ENCODE measurements at regions not wholly inside any gene's neighbourhood (a gene's known extent, or its start where the extent isn't known, plus 50 kb on each side); places are given as distances from the start of the nearest gene placed in this dataset.
A peak's percentile ranks its signal among the peaks of the same experiment; 100 is the strongest.

DNA sequence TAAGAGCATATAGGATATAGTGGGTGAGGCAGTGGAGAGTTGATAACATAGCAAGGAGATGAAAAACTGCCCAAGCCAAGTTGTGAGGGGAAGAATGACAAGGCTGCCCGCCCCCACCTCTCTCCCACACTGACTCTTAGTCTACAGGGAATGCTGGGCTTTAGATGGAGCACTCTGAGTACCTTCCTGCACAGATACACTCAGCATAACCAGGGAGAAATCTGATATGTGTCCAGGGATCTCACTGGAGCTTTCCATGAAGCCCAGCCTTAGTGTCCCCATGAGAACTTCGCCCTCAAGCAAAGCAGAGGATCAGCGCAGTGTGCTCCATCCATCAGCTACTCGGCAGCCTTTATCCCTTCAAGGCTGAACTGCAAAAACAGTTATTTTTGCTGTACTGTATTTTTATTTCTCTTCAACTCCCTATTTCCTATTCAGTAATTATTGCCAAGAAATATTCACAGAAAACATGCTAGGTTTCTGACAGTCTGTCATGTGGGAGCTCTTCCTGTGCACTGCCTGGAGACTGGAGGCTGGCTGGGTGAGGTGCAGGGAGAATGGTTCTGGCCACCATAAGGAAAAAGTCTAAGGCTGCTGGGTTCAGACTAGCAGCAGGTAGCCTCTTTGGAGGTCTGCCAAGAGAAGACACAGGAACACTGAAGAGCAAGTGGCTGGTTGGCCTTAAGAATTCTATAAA, 475.2 kb upstream of the PPP2R3A start:
- DNase-seq, result no peak

DNA sequence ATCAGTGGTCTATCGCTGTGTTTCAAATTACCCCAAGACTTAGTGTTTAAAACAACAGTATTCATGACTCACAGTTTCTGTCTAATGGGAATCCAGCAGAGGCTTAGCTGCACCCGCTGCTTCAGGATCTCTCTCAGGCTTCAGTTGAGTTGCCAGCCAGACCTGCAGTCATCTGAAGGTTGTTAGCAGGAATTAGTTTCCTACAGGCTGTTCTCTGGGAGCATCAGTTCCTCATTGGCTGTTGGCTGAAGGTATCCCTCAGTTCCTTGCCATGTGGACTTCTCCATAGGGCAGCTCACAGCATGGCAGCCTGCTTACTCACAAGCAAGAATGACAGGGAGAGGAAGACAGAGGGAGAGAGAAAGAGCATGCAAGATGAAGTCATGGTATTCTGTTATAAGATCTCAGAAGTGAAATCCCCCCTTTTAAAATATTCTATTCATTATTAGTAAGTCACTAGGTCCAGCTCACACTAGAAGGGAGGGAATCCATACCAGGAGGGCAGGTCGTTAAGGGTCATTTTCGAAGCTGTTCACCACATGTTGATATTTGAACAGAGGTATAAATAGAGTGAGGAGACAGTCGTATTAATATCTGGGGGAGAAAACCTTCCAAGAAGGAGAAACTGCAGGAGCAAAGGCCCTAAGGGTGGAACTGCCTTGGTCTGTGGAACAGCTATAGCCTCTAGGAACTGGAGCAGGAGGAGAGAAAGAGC, 473.9 kb upstream of the PPP2R3A start:
- DNase-seq, result no peak

- no peak for DNase-seq
Measured at GRCh38 chr3:135495891-135496290, 469.6 kb upstream of the PPP2R3A start.

DNA sequence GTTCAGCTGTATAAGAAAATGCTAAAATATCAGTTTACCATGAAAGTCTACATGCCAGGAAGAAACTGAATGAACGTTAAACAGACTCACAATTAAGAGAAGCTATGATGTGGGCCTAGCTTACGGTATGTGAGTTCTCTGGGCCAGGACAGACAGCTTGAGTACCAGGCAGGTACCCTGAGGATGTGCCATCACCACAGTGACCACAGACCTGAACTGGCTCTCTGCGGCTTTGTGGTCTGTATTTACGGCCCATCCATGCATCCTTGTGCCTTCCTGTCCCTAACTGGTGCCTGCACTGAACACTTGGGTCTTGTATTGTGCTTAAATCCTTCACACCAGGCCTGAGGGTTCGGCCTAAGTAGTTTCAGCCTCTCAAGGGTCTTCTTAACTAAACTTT, 467.5 kb upstream of the PPP2R3A start:
- no peak for DNase-seq

- DNase-seq, result no peak
Measured at GRCh38 chr3:135499426-135499825, 466.1 kb upstream of the PPP2R3A start.

- no peak for DNase-seq
Measured at GRCh38 chr3:135500034-135500433, 465.5 kb upstream of the PPP2R3A start.

DNA sequence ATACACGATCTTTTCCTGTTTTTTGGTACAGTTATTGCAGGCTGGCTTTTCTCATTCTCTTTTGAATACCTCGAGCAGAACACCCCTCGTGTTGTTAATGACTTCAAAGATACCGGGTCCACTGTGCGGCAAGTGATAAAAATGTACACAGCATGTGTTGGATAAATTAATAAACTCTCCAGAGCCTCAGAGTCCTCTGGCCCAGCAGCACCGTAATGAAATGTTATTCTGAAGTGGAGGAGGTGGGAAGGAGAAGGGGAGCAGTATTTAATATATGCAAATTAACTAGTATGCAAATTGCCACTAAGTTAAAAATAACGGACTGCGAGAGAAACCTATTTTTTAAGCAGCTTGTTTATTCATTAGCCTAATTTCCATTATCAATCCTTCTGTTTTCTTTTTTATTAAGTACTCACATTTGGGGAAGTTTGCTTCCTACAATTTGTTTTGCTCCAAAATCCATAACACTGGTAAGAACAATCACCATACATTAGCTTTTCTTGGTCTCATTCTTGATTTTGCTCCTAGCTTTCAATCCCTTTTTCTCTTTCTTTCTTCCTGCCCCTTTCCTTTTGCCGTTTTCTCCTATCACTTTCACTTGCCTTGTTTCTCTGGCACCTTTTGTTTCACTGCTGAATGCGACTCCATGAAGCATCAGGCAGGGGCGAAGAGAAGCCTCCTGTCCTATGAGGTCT, 462.3 kb upstream of the PPP2R3A start:
- no peak for DNase-seq

DNA sequence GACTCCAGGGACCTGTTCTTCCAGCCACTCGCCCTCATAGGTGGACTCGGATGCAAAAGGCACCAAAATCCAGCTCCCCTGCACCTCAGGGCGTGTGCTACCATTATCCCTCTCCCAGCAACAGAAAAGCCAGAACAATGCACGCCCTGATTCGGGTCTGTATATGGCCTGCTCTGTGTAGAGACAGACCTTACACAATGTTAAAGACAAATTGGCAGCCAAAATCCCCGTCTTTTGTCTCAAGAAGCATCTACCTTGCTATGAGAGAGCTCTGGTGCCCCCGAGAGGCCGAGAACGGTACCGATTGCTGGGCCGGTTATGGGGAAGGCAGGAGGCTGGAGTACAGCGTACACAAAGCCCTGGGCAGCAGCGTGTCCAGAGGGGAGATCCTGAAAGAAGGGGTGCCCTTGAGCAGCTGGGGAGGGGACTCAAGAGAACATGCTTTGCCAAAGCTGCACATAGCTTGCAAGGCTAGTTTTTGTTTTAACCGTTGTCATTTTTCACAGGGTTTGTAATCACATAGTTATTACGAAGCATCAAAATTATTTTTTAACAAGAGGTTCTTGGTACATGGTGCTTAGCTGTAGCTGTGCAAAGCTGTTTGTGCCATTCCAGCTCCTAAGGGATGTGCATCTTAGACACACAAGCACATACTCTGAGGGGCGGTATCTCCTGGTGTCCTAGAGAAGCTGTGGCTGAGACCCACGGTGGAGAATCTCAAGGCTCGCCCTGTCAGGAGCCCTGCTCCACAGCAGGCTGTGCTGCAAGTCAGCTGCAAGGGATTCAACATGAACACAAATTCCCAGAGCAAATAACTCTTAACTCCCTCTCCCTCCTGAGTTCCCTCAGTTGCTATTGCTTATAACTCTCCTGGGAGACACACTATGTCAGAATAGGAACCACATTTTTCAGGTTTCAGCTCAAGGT, 461.5 kb upstream of the PPP2R3A start:
- DNase-seq, result peak; percentile 44

- peak; percentile 38 for DNase-seq
Measured at GRCh38 chr3:135513106-135514059, 452.1 kb upstream of the PPP2R3A start.

DNA sequence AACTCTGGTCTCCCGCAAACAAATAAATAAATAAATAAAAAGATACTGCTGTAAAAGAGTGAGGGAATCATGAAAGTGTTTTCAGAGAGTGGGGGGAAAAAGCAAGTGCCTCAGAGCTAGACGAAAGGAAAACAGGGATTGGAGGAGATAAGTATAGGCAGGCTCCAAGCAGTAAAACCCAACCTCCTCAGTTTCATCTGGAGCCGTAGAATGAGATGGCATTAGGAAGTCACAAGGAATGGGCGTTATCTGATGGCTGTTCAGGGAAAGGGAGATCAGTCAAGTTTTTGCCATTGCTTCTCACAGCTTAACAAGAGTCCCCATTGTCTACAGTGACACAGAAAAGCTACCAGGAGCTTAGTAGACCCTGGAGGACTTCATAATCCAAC, 451.5 kb upstream of the PPP2R3A start:
- DNase-seq, result no peak

GRCh38 chr3:135516143-135516542, 449.4 kb upstream of the PPP2R3A start:
- no peak for DNase-seq

DNA sequence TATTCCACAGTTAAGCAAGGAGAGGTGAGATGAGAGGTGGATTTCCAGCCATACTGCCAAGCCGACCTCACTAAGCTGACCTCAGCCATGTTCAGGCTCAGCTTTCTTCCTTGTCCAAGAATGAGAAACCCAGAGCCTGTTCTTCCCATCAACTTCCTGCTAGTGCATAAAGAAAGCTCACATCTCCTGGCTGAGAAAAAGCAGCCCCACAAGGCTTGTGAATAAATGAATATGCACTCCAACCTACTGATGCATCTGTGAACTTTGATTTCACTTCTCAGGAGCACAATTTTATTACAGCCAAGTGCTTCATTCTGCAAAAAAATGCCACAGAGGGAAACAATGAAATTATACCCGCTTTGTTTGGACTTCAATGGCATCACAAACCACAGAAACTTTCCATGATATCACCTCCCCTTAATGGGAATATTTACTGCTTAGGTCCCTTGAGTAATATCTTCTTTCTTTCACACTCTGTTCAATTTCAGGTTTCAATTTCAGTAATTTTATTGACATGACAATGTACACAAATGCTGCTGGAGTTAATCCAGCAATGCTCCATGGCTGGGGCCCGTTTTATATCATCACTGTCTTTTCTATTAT, 437.0 kb upstream of the PPP2R3A start:
- DNase-seq, result no peak

DNA sequence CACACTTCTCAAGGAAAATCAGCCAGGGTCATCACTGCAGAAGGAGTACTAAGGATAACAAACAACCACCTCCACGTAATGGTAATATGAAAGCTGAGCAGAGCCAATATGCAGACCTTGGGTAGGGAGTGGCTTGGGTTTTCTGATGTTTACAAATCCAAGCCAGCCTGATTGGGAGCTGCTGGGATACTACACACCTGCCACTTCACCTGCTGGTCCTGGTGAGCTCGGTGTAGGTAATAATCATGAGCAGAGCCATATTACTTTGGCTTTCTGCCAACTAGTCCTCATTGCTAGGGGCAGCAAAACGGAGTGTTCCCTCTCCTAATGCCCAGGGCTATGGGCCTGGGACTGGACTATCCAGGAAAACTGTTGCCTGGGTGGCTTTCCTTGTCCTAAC, 433.5 kb upstream of the PPP2R3A start:
- DNase-seq, result no peak

DNA sequence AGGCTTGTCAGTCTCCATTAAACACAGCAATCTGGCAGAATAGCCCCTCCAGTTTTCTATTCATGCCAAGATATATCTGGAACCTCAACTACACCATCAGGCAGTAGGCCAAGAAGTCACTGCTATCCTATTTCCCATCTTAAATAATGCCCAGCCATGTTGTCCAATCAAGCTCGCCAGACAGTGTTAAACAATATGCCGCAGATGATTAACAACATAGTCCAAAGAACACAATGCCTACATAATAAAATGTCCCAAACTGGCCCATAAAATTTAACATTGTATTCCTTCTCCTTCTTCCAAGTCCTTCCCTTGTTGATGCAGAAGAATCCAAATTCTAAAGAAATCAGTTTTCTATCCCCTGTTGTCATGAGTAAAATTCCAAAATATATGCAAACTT, 427.4 kb upstream of the PPP2R3A start:
- DNase-seq, result no peak

- DNase-seq, result no peak
Measured at GRCh38 chr3:135539351-135539750, 426.2 kb upstream of the PPP2R3A start.

GRCh38 chr3:135539854-135540253, 425.7 kb upstream of the PPP2R3A start:
- no peak for DNase-seq

GRCh38 chr3:135549928-135550494, 415.5 kb upstream of the PPP2R3A start:
- DNase-seq, result no peak

DNA sequence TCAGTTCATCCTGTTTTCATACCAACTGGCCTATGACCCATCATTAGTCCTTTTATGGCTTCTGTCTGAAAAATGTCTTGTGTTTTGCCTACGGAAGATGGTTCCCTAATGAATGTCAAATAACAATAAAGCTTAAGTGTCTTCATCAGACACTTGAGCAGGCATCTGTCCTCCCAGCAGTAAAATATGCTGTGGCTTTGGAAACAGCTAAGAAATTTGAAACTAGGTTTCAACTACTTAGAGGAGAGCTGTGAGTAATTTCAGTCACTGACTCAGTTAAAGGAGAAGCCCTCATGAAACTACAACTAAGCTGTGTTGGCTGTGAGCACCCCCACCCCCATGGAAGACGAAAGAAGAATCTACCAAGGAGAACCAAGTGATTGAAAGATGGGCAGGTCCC, 409.4 kb upstream of the PPP2R3A start:
- no peak for DNase-seq

DNA sequence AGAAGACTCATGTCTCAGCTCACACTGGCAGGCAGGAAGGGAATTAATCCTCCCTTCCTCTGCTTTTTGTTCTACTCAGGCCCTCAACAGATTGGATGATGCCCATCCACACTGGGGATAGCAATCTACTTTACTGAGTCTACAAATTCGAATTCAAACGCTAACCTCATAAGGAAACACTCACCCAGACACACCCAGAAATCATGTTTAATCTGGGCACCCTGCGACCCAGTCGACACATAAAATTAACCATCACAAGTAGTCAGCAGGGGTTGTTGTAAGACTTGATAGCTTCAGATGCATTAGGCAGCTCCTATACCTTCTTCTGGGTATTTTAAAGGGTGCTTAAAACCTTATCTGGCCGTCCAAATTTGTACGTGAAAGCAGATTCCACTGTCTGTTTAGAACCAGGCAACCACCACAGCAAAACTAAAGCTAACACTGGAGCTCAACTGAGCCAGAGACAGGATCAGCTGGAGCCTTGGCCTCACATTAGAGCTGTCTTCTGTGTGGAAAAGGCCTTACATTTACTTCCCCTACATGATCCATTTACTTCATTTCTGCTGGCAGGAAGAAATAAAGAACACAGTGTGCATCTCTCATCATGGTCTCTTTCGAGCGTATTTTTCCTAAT, 407.3 kb upstream of the PPP2R3A start:
- no peak for DNase-seq

GRCh38 chr3:135558906-135559305, 406.6 kb upstream of the PPP2R3A start:
- DNase-seq, result no peak

GRCh38 chr3:135559802-135560201, 405.7 kb upstream of the PPP2R3A start:
- no peak for DNase-seq
